ENCODE measurements at regions not wholly inside any gene's neighbourhood (a gene's known extent, or its start where the extent isn't known, plus 50 kb on each side); places are given as distances from the start of the nearest gene placed in this dataset.

DNA sequence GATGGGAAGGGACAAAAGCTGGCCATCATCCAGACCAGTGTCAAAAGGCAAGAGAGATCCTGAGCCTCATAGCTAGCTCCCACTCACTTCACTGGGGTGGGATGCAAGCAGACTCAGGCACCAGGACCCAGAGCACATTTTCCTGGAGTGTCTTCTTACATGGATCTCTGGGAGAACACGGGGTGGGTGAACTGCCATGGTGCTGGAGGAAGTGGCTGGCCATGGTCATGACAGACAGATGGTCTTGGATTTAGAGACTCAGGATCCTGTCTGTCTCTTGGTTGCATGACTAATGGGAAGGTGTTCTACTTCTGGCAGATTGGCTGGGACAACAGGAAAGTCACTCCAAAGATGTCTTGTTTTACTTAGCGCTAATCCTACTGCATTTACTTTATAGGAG is 311.5 kb downstream of the ATP23 start:
- H3K4me3 ChIP-seq (ENCODE audit: insufficient read depth, low read length, poor library complexity, severe bottlenecking): no peak overlapping the region
- no peaks in the 10 kb centered on the region for H4K20me1 ChIP-seq (ENCODE audit: low read depth, low read length)
- H3K9me3 ChIP-seq (ENCODE audit: insufficient read depth, low read length): no peaks in the 10 kb centered on the region
- H3K27ac ChIP-seq (ENCODE audit: low read depth, low read length): no peak overlapping the region
- no peak overlapping the region for H3K4me2 ChIP-seq (ENCODE audit: low read depth, low read length, poor library complexity, severe bottlenecking)
- no peaks in the 10 kb centered on the region for H3K79me2 ChIP-seq (ENCODE audit: insufficient read depth, low read length)
- no peaks in the 10 kb centered on the region for H3F3A ChIP-seq (ENCODE audit: insufficient read depth)
- no peak overlapping the region for H2AFZ ChIP-seq (ENCODE audit: low read depth, low read length, severe bottlenecking)
- H3K9ac ChIP-seq (ENCODE audit: low read length): no peak overlapping the region
- no peaks in the 10 kb centered on the region for H3K27me3 ChIP-seq (ENCODE audit: low read length)
- TF ChIP-seq EZH2phosphoT487 (conservative IDR thresholded peaks at IDR 0.05; ENCODE audit: low read length): no peak
- no peak for TF ChIP-seq CTCF (IDR thresholded peaks at IDR 0.05; ENCODE audit: insufficient read depth, low read length, poor library complexity, severe bottlenecking)
- no peaks in the 10 kb centered on the region for H3K36me3 ChIP-seq (ENCODE audit: low read length)
- H3K9me2 ChIP-seq (replicated peaks; ENCODE audit: insufficient read depth, low read length): no peaks in the 10 kb centered on the region

- H2AFZ ChIP-seq (ENCODE audit: low read depth, low read length, severe bottlenecking): no peak overlapping the region
- no peaks in the 10 kb centered on the region for H3K27me3 ChIP-seq (ENCODE audit: low read length)
- no peak overlapping the region for H3K4me3 ChIP-seq (ENCODE audit: insufficient read depth, low read length, poor library complexity, severe bottlenecking)
- H3K9ac ChIP-seq (ENCODE audit: low read length): no peak overlapping the region
- no peaks in the 10 kb centered on the region for H3K79me2 ChIP-seq (ENCODE audit: insufficient read depth, low read length)
- no peaks in the 10 kb centered on the region for H4K20me1 ChIP-seq (ENCODE audit: low read depth, low read length)
- no peaks in the 10 kb centered on the region for H3K9me3 ChIP-seq (ENCODE audit: insufficient read depth, low read length)
- H3F3A ChIP-seq (ENCODE audit: insufficient read depth): no peaks in the 10 kb centered on the region
- TF ChIP-seq EZH2phosphoT487 (conservative IDR thresholded peaks at IDR 0.05; ENCODE audit: low read length): no peak
- H3K27ac ChIP-seq (ENCODE audit: low read depth, low read length): no peak overlapping the region
- H3K4me2 ChIP-seq (ENCODE audit: low read depth, low read length, poor library complexity, severe bottlenecking): no peak overlapping the region
- no peaks in the 10 kb centered on the region for H3K9me2 ChIP-seq (replicated peaks; ENCODE audit: insufficient read depth, low read length)
- no peaks in the 10 kb centered on the region for H3K36me3 ChIP-seq (ENCODE audit: low read length)
Observed at GRCh38 chr12:58253663-58254062, 312.3 kb downstream of the ATP23 start.

DNA sequence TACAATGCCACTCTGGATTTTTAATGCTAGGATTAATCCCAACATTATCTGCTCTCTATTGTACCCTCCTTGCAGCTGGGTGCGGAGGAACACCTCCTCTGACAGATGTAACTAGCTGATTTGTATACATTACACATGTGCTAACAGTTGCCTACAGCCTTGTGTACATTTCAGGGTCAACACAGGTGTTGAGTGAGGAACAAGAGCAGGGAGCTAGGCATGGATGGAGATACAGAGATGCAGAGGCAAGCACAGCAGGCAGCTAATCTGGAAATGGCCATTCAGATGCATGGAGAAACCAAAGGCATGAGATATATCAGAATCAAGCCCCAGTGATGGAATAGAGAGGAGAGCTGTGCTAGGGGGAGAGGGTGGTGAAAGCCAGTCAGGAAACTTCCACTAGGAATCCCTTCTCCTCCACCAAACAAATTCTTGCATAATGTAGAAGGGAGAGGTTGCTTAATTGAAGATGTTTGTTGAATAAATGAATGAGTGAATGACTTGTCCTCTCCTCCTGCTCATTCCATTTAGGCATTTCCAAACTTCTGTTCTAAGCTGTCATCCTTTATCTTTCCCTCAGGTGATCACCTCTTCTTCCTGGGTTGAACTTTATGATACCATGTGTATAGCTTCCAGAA is 313.2 kb downstream of the ATP23 start:
- no peak overlapping the region for H2AFZ ChIP-seq (ENCODE audit: low read depth, low read length, severe bottlenecking)
- no peak overlapping the region for H3K27ac ChIP-seq (ENCODE audit: low read depth, low read length)
- H3K9ac ChIP-seq (ENCODE audit: low read length): no peak overlapping the region
- H3K36me3 ChIP-seq (ENCODE audit: low read length): no peaks in the 10 kb centered on the region
- H3K79me2 ChIP-seq (ENCODE audit: insufficient read depth, low read length): no peaks in the 10 kb centered on the region
- H3F3A ChIP-seq (ENCODE audit: insufficient read depth): no peaks in the 10 kb centered on the region
- H3K9me3 ChIP-seq (ENCODE audit: insufficient read depth, low read length): no peaks in the 10 kb centered on the region
- TF ChIP-seq EZH2phosphoT487 (conservative IDR thresholded peaks at IDR 0.05; ENCODE audit: low read length): no peak
- TF ChIP-seq CTCF (IDR thresholded peaks at IDR 0.05; ENCODE audit: insufficient read depth, low read length, poor library complexity, severe bottlenecking): no peak
- no peak overlapping the region for H3K4me3 ChIP-seq (ENCODE audit: insufficient read depth, low read length, poor library complexity, severe bottlenecking)
- H4K20me1 ChIP-seq (ENCODE audit: low read depth, low read length): no peaks in the 10 kb centered on the region
- no peaks in the 10 kb centered on the region for H3K9me2 ChIP-seq (replicated peaks; ENCODE audit: insufficient read depth, low read length)
- no peaks in the 10 kb centered on the region for H3K27me3 ChIP-seq (ENCODE audit: low read length)
- H3K4me2 ChIP-seq (ENCODE audit: low read depth, low read length, poor library complexity, severe bottlenecking): no peak overlapping the region

DNA sequence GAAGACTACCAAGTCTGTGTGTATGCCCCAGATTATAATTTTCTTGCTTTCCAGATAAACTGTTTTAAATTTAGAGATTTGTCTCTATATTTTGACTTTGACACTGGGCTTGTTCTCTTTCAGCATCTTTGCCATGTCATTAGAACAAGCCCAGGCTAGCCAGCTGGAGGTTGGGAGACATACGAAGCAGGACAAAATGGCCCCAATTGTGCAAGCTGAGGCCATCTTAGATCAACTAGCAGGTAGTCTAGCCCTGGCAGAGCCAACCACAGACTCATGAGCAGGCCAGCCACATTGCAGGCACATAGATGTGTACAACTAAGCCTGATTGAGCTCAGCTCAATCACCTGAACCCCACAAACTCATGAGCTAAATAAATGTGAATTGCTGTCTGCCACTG is 321.4 kb downstream of the ATP23 start:
- H3F3A ChIP-seq (ENCODE audit: insufficient read depth): no peaks in the 10 kb centered on the region
- H3K9ac ChIP-seq (ENCODE audit: low read length): no peak overlapping the region
- H4K20me1 ChIP-seq (ENCODE audit: low read depth, low read length): no peaks in the 10 kb centered on the region
- no peaks in the 10 kb centered on the region for H3K79me2 ChIP-seq (ENCODE audit: insufficient read depth, low read length)
- H3K27ac ChIP-seq (ENCODE audit: low read depth, low read length): no peak overlapping the region
- no peak for TF ChIP-seq CTCF (IDR thresholded peaks at IDR 0.05; ENCODE audit: insufficient read depth, low read length, poor library complexity, severe bottlenecking)
- no peak for TF ChIP-seq EZH2phosphoT487 (conservative IDR thresholded peaks at IDR 0.05; ENCODE audit: low read length)
- H3K36me3 ChIP-seq (ENCODE audit: low read length): no peaks in the 10 kb centered on the region
- no peak overlapping the region for H3K4me3 ChIP-seq (ENCODE audit: insufficient read depth, low read length, poor library complexity, severe bottlenecking)
- no peaks in the 10 kb centered on the region for H3K9me3 ChIP-seq (ENCODE audit: insufficient read depth, low read length)
- H3K27me3 ChIP-seq (ENCODE audit: low read length): no peaks in the 10 kb centered on the region
- H3K9me2 ChIP-seq (replicated peaks; ENCODE audit: insufficient read depth, low read length): no peaks in the 10 kb centered on the region
- no peak overlapping the region for H2AFZ ChIP-seq (ENCODE audit: low read depth, low read length, severe bottlenecking)
- no peak overlapping the region for H3K4me2 ChIP-seq (ENCODE audit: low read depth, low read length, poor library complexity, severe bottlenecking)
